NCI-H1436 treated with DMSO at 0.1 percent for 48 hours (cell line): ENCODE measurements at regions not wholly inside any gene's neighbourhood (a gene's known extent, or its start where the extent isn't known, plus 50 kb on each side); places are given as distances from the start of the nearest gene placed in this dataset.
"Not testable (repeated sequence)": the region's sequence is repeated elsewhere in the genome, so short reads cannot be mapped to it uniquely, and the experiment has no call there.

ENCODE experiments used
- DNase-seq: peaks from one replicate; lab custom pipeline; 2025; lab: John Stamatoyannopoulos, UW

DNA sequence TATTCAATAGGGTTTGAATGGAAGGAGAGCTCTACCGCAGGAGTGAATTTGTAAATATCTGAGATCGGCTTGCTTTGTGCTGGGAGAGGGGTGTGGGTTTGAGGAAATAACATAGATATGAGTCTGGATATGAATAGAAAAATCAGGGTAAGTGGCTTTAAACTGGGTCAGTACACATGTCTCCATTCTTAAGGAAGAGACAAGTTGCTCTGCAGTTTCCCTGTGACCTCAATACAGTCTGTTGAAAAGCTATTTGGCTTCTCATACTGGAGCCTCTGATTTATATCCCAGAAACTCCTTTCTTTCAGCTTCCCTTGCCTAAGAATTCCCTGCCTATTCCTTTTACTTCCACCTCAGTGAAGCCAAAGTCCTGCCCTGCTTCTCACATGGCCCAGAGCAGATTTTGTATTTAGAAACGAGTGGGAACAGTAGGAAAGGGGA, 153.5 kb upstream of the ATF7IP start:
- no peak for DNase-seq

DNA sequence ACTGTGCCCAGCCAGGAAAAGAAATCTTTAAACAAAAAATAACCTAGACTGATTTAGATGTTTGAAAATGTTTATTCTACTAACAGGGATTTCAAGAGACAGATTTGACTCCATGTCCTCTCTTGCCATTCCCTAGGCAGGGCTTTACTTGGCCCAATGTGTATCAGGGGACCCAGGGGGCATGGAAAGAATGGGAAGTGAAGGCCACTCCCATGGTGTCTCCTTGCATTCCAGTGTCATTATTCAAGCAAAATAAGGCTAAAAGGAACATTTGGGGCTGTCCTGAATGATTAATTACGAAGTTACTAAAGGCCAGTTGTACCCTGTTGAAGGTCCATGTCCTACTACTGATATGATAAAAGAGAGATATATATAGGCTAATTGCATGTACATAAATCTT, 151.9 kb upstream of the ATF7IP start:
- DNase-seq: no peak

DNA sequence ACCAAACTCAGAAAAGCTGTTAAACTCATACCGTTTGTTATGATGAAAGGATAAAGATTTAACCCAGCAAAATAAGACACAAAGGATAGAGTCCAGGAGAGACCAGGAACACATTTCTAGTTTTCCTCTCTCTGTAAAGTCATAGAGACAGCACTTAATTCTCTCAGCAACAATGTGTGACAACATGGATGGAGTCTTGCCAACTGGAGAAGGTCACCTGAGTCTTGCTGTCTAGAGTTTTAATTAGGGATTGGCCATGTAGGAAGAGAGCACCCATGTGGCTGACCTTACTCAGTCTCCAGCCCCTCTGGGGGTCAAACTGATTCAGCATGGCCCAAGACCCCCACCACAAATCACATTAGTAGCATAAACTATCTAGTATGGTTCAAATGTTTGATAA, 151.0 kb upstream of the ATF7IP start:
- DNase-seq: no peak

DNA sequence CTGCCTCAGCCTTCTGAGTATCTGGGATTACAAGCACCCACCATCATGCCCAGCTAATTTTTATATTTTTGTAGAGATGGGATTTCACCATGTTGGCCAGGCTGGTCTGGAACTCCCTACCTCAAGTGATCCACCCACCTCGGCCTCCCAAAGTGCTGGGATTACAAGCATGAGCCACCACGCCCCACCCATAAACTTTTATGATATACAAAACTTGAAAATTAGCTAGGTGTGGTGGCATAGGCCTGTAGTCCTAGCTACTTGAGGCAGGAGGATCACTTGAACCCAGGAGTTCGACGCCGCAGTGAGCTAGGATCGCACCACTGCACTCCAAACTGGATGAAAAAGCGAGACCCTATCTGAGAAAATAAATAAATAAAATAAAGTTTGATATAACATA, 149.5 kb upstream of the ATF7IP start:
- not testable (repeated sequence) for DNase-seq

DNA sequence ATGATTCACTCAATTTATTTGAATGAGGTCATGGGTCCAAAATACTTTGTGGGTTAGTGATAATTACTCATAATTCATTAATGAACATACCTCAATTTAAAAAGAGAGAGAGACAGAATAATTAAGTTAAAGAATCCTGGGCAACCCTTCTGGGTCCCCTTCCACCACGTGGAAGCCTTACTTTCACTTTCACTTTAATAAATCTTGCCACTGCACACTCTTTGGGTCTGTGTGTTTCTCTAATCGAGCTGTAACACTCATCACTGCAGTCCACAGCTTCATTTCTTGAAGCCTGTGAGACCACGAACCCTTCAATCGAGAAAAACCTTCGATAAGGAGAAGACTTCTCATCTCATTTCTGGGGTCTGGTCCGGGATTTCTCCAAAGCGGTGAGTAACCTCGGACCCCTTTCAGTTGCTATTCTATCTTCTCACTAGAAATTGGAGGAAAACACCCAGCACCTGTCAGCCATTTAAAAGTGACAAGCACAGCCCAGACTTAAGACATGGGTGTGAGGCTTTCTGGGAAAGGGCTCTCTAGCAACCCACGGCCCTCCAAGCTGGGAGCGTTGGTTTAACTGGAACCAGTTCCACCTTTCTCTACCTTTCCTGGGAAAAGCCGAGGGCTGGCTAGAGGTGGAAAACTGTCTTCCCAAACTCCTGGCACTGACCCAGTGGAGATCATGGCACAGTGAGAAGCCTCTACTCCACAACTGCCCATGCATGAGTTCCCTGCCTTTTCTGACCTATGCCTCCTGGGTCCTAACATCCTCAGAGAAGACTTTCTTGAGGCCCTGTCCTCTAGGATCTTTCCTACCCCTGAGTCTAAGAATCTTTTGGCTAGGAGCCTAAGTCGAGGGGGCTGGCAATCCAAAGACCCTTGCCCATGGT, 148.8 kb upstream of the ATF7IP start:
- DNase-seq: no peak

DNA sequence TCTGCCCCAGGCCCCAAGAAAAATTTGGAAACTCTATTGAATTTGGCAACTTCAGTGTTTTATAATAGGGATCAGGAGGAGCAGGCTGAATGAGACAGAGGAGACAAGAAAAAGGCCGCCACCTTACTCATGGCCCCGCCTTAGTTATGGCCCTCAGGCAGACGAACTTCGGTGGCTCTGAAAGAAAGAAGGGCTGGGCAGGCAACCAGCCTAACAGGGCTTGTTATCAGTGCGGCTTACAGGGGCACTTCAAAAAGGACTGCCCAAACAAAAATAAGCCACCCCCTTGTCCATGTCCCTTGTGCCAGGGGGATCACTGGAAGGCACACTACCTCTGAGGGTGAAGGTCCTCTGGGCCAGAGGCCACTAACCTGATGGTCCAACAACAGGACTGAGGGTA, 146.3 kb upstream of the ATF7IP start:
- no peak for DNase-seq

DNA sequence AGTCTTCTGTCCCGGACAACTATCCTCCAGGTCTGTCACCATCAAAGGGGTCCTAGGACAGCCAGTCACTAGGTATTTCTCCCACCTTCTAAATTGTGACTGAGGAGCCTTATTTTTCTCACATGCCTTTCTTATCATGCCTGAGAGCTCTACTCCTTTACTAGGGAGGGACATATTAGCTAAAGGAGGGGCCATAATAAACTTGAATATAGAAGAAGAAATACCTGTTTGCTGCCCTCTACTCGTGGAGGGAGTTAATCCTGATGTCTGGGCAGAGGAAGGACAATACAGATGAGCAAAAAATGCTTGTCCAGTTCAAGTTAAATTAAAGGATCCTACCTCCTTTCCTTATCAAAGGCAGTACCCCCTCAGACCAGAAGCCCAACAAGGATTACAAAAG, 145.8 kb upstream of the ATF7IP start:
- DNase-seq: not testable (repeated sequence)

DNA sequence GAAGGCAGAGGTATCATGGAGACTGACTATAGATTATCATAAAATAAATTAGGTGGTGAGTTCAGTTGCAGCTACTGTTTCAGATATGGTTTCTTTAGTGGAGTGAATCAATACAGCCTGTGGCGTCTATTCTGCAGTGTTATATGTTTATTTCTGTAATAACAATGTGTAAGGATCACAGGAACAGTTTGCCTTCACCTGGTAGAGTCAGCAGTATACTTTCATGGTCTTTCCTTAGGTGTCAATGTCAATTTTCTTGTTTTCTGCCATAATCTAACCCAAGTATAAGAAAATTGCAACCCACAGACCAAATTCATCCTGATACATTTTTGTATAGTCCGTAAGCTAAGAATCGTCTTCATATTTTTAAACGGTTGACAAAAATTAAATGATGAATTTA, 140.4 kb upstream of the ATF7IP start:
- DNase-seq: no peak

DNA sequence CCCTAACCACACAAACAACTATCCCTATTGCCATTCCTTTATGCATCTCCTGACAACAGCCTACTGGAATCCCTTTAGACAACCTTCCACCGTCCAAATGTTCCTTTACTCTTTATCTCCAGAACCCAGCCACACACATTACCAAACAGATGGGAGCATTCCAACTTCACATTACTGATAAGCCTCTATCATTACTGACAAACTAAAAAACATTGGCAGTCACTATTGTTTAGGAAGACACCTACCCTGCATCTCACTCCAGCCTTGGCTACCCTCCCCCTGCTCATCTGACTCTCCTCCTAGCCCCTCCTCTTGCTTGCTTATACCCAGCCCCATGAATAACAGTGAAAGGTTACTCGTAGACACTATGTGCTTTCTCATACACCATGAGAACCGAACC, 130.3 kb upstream of the ATF7IP start:
- DNase-seq: not testable (repeated sequence)

DNA sequence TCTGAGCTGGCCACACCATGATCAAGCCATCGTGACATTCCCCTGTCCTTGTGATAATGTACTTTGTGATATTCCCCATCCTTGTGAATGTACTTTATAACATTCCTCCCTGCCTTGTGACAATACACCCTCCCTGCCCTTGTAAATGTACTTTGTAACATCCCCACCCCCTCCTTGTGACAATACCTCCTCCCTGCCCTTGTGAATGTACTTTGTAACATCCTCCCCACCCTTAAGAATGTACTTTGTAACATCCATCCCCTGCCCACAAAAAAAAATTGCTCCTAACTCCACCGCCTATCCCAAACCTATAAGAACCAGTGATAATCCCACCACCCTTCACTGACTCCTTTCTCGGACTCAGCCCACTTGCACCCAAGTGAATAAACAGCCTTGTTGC, 128.8 kb upstream of the ATF7IP start:
- DNase-seq: not testable (repeated sequence)

DNA sequence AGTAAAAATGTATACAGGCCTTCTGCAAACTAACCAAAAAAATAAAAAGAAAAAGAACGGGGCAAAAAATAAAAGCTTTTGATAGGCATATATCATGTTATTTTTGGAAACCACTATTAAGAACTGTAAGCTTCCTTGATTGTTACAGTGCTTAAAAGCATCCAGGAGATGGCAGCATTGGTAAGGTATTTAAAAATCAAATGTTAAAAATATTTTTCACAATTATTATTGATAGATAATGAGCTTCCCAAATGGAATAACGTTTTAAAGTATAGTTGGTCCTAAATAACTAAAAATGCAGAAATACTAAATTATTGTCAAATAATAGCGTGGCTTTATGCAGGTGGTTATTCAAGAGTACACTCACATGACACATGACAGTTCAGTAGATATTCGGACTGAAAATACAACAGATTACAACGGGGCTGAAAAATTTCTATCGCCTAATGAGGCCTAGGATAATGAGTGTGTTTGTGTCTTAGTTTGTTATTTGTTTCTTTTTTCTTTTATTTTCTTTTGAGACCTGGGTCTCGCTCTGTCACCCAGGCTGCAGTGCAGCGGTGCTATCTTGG, 127.2 kb upstream of the ATF7IP start:
- DNase-seq: no peak

DNA sequence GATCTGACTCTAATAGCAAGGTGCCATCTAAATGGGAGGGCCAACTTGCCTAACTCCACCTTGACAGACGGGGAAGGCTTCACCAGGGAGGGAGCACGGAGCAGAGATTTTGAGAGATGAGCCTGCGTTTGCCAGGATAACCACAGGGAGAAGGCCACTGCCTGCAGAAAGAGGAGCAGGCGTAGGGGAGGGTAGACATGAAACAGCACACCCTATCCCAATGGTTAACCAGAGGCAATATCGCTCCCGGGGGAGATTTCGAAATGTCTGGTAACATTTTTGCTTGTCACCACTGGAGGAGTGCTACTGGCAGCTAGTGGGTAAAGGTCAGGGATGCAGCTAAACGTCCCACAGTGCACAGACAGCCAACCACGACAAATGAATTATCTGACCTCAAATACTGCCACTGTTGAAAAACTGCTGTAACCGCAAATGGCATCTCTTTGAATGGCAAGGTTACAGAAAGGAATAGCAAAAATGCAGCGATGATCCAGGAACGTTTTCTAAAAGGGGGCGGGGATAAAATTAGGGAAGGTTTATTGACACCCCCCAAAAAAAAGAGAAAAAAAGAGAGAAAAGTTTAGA, 126.0 kb upstream of the ATF7IP start:
- no peak for DNase-seq

DNA sequence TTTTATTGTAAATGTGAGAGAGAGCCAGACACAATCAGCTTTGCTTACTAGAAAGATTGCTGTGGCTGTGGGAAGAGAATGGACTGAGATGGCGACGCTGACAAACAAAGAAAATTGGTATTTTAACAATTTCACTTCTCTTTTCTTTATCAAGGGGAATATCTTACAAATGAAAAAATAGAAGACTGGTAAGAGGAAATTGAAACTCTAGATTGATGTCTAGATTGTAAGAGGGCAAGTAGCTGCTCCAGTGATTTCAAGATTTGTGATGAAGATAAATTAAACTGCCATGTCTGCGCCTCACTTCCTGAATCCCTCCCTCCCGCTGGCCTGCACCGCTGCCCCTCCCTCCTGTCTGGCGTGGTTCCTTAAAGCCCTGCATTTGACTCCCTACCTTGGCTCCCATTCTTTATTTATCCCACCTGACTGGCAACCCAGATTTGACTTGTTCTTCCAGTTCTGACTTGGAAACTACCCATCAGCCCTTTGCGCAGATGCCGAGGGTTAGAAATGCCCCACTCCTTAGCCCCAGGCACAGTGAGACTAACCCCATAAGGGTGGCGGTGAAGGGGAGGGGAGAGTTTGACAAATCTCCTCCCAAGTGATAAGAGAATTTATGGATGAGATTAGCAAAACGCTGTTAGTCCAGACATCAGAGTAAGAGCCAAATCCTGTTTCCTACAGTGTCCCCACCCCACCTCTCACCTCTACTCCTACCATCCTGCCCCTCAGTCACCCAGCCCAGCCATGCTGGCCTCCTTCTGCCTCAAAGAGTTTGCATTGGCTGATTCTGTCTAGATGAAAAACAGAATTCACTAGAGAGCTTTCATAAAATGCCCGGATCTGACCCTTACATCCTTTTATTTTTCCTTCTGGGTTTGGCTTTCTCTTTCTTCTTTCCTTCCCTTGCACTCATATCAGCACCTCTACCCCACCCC, 125.3 kb upstream of the ATF7IP start:
- DNase-seq: no peak

DNA sequence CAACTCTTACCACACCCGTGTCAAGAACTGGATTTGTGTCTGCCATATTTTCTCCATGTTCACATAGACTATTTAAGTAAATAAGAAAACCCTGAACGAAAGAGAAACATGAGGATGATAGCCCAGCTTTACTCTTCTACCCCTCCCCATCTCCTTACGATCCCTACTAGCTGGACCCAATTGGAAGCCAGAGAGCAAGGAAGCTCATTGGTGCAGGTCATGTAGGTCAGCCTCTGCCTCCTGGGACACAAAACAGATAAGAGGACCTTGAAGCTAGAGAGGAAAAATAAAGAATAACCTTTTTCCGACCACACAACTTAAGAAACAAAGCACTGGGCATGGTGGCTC, 124.6 kb upstream of the ATF7IP start:
- DNase-seq: no peak

DNA sequence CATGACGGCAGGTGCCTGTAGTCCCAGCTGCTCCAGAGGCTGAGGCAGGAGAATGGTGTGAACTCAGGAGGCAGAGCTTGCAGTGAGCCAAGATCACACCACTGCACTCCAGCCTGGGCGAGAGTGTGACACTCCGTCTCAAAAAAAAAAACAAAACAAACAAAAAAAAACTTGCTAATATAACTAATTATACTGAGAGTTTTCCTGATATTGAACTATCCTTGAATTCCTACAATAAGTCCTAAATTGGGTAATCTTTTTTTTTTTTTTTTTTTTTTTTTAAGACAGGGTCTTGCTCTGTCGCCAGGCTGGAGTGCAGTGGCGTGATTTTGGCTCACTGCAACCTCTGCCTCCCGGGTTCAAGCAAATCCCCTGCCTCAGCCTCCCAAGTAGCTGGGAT, 122.7 kb upstream of the ATF7IP start:
- not testable (repeated sequence) for DNase-seq

DNA sequence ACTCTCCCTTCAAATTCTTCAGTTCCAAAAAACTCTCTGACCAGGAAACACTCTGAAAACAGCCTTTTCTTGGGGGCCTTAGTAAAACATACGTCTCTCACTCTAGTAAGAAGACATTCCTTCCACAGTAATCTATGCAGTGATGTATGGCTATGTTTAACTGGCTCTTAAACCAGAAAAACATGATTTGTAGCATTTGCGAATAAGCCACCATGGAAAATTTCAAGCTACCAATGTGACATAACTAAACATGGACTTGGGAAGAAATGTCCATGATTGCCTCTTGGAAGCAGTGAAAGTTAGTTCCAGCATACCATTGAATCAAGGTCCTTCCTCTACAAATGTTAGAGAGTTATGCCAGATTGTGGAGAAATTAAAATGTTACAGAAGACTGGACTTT, 121.5 kb upstream of the ATF7IP start:
- no peak for DNase-seq

DNA sequence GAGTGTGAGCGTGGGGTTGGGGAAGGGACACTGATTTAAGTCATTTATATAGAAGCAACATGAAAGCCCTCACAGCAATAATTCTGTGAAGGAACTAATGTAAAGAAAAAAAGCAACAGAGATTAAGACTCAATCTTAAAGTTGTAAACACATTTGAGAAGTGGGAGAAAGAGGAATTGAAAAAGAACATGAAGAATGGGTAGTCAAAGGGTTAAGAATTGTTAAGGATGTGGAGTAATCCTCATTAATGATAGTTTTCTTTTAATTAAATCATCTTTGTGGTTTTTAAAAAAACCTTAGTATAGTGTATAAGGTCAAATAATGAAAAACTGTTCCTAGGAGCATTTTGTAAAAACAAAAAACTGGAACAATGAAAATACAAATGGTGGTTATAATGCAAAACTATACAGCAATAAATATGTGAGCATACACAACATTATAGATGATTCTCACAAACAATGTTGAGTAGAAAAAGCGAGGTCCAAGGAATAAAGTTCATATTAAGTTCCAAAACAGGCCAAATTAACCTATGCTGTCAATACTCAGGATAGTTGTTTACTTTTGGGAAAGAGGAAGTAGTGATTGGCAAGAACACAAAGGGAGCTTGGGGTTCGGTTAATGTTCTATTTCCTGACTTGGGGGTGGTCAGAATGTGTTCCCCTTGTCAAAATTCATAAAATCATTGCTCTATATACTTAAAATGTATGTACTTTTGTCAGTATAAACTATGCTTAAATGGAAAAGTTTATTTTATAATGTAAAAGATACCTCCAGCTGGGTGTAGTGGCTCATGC, 120.4 kb upstream of the ATF7IP start:
- no peak for DNase-seq

DNA sequence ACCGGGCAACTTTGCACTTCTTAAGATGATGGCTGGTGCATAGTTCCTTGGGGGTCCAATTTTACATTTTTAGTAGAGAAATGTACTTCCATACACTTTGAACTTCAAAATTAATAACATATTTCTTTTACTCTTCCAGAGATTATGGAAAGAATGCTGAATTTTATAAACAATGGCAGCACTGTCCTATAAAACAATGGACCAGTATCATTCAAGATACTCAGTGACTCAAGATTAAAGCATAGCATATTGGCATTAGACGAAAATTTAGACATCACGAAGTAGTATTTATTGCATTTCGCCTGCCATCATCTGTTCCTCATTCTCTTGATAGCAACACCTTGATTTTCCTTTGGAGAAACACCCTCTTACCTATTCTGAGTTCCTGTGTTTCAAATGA, 118.3 kb upstream of the ATF7IP start:
- no peak for DNase-seq

DNA sequence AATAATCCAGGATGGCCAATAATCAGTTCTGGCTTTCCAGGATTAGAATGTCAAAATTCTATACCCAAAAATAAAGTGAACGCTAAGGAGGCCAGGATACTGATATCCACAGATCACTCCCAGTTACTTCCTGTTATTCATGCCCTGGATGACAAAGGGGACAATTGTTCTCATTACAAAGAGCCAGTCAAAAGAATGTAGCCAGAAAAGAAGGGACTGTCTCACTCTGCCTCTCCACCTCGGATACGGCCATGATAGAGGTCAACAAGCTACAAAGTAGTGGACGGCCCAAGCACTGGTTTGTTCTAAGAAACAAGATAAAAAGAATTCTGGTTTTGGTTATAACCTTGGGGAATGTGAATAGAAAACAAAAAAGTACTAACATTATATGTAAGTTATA, 116.1 kb upstream of the ATF7IP start:
- DNase-seq: no peak

DNA sequence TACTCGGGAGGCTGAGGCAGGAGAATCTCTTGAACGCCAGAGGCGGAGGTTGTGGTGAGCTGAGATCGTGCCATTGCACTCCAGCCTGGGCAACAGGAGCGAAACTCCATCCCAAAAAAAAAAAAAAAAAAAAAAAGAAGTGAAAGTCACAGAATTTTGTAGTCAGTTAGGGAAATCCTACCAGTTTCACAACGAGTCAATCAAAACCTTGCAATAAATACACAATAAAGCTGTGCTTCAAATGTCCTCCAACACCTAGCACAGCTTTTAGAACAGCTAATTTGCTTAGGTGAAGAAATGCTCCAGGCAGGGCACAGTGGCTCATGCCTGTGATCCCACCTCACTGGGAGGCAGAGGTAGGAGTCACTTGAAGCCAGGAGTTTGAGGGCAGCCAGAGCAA, 112.8 kb upstream of the ATF7IP start:
- no peak for DNase-seq

DNA sequence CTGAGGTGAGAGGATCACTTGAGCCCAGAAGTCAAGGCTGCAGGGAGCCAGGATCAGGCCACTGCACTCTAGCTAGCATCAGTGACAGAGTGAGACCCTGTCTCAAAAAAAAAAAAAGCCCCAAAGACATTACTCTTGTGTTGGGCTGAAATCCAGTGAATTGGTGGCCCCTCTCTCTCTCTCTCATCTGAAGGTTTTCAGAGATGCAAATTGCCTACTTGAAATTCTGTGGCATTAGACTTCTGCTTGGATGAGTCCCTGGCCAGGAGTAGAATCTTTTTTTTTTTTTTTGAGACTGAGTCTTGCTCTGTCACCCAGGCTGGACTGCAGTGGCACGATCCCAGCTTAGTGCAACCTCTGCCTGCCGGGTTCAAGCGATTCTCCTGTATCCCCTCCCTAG, 112.0 kb upstream of the ATF7IP start:
- no peak for DNase-seq

DNA sequence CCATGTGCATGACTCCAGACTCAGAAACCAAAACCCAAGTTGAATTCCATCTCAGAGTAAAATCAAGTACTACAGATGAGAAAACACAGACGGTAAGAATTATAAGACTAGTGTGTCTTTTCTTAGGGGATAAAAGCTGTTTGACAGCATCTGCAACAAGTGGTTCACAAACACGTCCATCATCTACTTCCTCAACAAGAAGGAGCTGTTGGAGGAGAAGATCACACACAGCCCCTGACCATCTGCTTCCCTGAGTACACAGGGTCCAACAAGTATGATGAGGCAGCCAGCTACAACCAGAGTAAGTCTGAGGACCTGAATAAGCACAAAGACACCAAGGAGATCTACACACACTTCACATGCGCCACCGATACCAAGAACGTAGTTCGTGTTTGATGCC, 110.7 kb upstream of the ATF7IP start:
- no peak for DNase-seq
